GM12892 (cell line): ENCODE measurements at regions not wholly inside any gene's neighbourhood (a gene's known extent, or its start where the extent isn't known, plus 50 kb on each side); places are given as distances from the start of the nearest gene placed in this dataset.

ENCODE experiments used
- POLR2A ChIP-seq: IDR thresholded peaks from 2 replicates; pipeline ENCODE4 v1.6.1; 2011; ENCODE audit warnings: low read depth, low read length, control low read depth
- TAF1 ChIP-seq: IDR thresholded peaks from 2 replicates; pipeline ENCODE4 v1.6.1; 2011; ENCODE audit warnings: low read depth, mild to moderate bottlenecking, control low read depth, low read length, borderline replicate concordance

GRCh38 chr6:9540126-9540525, 874.7 kb downstream of the TFAP2A start:
- TF ChIP-seq POLR2A (no peak), TAF1 (no peak)
